ENCODE measurements at regions not wholly inside any gene's neighbourhood (a gene's known extent, or its start where the extent isn't known, plus 50 kb on each side); places are given as distances from the start of the nearest gene placed in this dataset.

DNA sequence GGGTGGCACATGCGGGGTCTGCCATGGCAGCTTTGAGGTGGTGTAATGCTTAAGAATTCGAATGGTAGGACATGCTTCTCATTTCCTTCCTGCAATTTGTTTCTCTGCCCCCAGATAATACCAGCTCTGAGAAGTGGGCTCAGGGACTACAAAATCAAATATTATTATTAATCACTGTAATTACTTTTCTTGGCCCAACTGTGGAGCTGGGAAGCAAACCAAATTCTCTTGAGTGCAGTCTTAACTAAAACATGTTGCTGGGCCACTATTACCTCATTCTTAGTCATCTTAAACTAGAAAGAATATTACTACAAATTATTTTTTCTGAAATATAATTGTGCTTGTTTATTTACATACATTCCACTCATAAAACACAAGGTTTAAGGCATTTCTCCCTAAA lies 566.7 kb upstream of the NRP1 start:
- H3K4me1 ChIP-seq (ENCODE audit: insufficient read depth, poor library complexity, severe bottlenecking) = peaks cover 46% of the 10 kb centered on the region
- H3K4me3 ChIP-seq (ENCODE audit: severe bottlenecking) = no peak overlapping the region
- no peaks in the 10 kb centered on the region for H3K36me3 ChIP-seq (ENCODE audit: low read depth)
- H3K27me3 ChIP-seq (ENCODE audit: insufficient read depth, poor library complexity, severe bottlenecking) = no peaks in the 10 kb centered on the region
- H3K9me3 ChIP-seq (ENCODE audit: severe bottlenecking) = no peaks in the 10 kb centered on the region
- 0 out of 3 replicates have a peak, but pooled peaks have one; percentile 23 for ATAC-seq (ENCODE audit: low read depth)
- DNase-seq (ENCODE audit: low spot score) = no peak
- peak overlapping the region; percentile 73 for H3K27ac ChIP-seq (ENCODE audit: poor library complexity, severe bottlenecking)
- TF ChIP-seq CTCF (IDR thresholded peaks at IDR 0.05; ENCODE audit: poor library complexity, severe bottlenecking) = peak; percentile 21

GRCh38 chr10:33900596-33900995 lies 566.1 kb upstream of the NRP1 start:
- DNase-seq (ENCODE audit: low spot score) = no peak
- Histone ChIP-seq H3K36me3 (ENCODE audit: low read depth) (no peaks in the 10 kb centered on the region), H3K4me1 (ENCODE audit: insufficient read depth, poor library complexity, severe bottlenecking) (peaks cover 46% of the 10 kb centered on the region), H3K27me3 (ENCODE audit: insufficient read depth, poor library complexity, severe bottlenecking) (no peaks in the 10 kb centered on the region), H3K4me3 (ENCODE audit: severe bottlenecking) (no peak overlapping the region), H3K27ac (ENCODE audit: poor library complexity, severe bottlenecking) (peak overlapping the region; percentile 73), H3K9me3 (ENCODE audit: severe bottlenecking) (no peaks in the 10 kb centered on the region)
- ATAC-seq (ENCODE audit: low read depth) = no peak
- no peak for TF ChIP-seq CTCF (IDR thresholded peaks at IDR 0.05; ENCODE audit: poor library complexity, severe bottlenecking)

DNA sequence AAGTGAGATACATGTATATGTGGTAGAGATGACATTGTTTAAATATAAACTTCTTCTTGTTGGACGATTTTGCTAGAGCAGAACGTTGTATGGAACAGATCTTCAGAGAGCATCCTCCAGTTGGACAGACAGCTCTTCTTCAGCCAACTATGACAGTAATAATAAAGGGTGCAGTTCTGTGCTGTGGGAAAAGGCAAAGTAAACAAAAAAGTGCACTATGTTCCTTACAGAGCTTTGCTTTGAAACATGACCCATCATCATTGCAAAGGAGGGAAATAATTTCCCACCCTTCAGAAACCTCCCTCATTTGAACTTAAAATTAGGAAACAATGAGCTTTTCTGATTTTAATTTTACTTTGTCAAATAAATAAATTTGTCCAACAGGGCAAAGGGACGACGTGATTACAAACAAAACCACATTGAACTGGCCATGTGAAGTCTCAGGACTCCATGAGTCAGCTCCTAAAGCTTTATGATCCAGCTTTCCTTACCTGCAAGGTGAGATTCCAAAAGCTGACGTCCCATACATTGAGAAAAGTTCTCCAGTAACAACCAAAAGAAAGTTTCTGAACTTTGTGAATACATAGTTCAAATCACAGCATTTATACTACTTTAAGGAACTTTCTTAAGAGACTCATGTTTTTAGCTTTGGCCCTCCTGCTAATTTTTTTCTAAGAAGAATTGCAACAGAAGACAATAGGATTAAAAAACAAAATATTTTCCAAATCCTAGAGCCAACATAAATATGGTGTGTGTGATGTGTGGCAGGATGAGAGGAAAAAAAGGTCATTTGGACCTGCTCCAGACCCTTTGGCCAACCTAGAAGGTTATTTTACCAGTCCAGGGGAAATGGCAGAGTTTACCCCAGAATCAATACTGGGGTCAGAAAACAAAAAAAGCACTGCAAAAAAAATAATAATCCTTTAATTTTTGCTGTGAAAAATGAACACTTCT lies 565.4 kb upstream of the NRP1 start:
- TF ChIP-seq CTCF (IDR thresholded peaks at IDR 0.05; ENCODE audit: poor library complexity, severe bottlenecking) = no peak
- Histone ChIP-seq H3K9me3 (ENCODE audit: severe bottlenecking) (no peaks in the 10 kb centered on the region), H3K36me3 (ENCODE audit: low read depth) (no peaks in the 10 kb centered on the region), H3K4me3 (ENCODE audit: severe bottlenecking) (no peak overlapping the region), H3K27ac (ENCODE audit: poor library complexity, severe bottlenecking) (peak overlapping the region; percentile 73), H3K4me1 (ENCODE audit: insufficient read depth, poor library complexity, severe bottlenecking) (peaks cover 46% of the 10 kb centered on the region), H3K27me3 (ENCODE audit: insufficient read depth, poor library complexity, severe bottlenecking) (no peaks in the 10 kb centered on the region)
- ATAC-seq (ENCODE audit: low read depth) (peak; percentile 58), DNase-seq (ENCODE audit: low spot score) (no peak)

DNA sequence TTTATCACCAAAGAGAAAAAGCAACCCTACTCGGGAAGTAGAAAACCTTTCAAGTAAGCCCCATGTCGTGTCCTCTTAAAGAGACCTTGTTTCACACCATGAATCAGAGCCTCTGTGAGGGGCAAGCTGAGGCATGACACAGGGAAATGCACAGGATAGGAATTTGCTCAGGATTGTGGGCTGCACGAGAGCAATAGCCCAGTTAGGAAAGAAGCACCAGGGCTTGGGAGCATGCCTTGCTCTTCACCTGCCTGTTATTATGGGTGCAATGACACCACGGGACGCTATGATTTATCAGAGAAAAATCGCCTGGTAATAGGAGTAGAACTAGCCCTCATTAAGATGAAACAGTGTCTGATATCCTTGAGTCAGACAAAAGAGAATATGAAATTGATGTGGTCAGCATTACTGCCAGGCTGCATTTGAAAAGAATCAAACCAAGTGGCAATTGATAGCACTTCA lies 562.9 kb upstream of the NRP1 start:
- no peaks in the 10 kb centered on the region for H3K36me3 ChIP-seq (ENCODE audit: low read depth)
- no peaks in the 10 kb centered on the region for H3K27me3 ChIP-seq (ENCODE audit: insufficient read depth, poor library complexity, severe bottlenecking)
- TF ChIP-seq CTCF (IDR thresholded peaks at IDR 0.05; ENCODE audit: poor library complexity, severe bottlenecking) = no peak
- no peak overlapping the region for H3K4me3 ChIP-seq (ENCODE audit: severe bottlenecking)
- peaks cover 46% of the 10 kb centered on the region for H3K4me1 ChIP-seq (ENCODE audit: insufficient read depth, poor library complexity, severe bottlenecking)
- no peaks in the 10 kb centered on the region for H3K9me3 ChIP-seq (ENCODE audit: severe bottlenecking)
- DNase-seq (ENCODE audit: low spot score) (peak; percentile 91), ATAC-seq (ENCODE audit: low read depth) (peak; percentile 96)
- H3K27ac ChIP-seq (ENCODE audit: poor library complexity, severe bottlenecking) = peak overlapping the region; percentile 80

GRCh38 chr10:33893506-33893905 lies 559.0 kb upstream of the NRP1 start:
- DNase-seq (ENCODE audit: low spot score) (no peak), ATAC-seq (ENCODE audit: low read depth) (no peak)
- TF ChIP-seq CTCF (IDR thresholded peaks at IDR 0.05; ENCODE audit: poor library complexity, severe bottlenecking) = no peak
- Histone ChIP-seq H3K9me3 (ENCODE audit: severe bottlenecking) (no peaks in the 10 kb centered on the region), H3K4me3 (ENCODE audit: severe bottlenecking) (no peak overlapping the region), H3K27ac (ENCODE audit: poor library complexity, severe bottlenecking) (no peak overlapping the region), H3K27me3 (ENCODE audit: insufficient read depth, poor library complexity, severe bottlenecking) (no peaks in the 10 kb centered on the region), H3K36me3 (ENCODE audit: low read depth) (no peaks in the 10 kb centered on the region), H3K4me1 (ENCODE audit: insufficient read depth, poor library complexity, severe bottlenecking) (peaks cover 17% of the 10 kb centered on the region)
